ENCODE measurements at regions not wholly inside any gene's neighbourhood (a gene's known extent, or its start where the extent isn't known, plus 50 kb on each side); places are given as distances from the start of the nearest gene placed in this dataset.
"Not testable (repeated sequence)": the region's sequence is repeated elsewhere in the genome, so short reads cannot be mapped to it uniquely, and the experiment has no call there.

DNA sequence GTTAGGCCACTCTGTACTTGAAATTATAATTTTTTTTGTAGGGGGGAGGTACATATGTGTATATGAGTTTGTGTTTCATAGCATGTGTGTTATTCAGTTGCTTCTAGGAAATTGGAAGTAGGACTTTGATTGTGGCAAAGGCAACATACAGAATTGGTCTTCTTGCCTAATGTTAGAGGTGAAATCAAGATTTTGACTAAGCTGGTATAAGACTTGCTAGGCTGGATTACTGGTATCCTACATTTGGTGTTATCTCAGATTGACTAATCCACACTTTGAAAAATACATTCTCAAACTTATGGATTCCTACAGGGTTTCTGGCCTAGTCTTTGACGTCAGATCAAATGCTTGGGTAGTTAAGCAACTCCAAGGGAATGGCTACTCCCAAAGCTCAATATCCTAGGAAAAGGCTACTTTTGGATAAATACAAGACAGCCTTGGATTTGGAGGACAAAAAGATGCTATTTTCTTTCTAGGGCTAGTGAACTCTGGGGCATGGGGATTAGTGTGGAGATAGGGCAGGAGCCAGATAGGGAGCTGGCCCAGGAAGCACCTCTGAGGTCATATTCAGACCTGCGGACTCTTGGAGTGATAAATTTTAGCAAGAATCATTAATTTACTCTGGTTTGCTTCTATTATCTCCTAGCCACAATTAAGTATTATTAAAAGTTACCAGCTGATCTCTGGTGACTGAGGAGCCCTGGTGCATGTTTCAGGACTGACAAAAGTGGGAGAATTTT lies 144.0 kb upstream of the RPS23 start:
- no peak overlapping the region for H3K27ac ChIP-seq (ENCODE audit: low read depth in 2 of 2, low read length in 2 of 2)

DNA sequence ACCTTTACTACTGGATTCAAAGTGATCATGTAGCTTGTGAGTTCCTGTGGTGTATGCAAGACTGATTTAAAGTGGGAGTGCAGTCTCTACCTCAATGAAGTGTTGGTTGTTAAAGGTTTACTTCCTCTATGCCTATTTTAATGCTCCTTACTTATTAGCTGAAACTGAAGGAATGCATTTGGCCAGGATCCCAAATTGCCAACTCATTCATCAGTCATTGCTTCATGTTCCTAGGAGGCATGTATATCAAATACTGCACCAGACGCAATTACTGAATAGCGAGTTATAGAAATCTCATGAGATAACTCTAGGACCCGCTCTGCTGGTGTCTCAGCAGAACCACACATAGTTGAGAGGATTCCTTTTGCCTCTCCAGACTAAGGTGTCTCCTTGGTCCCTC lies 143.0 kb upstream of the RPS23 start:
- Histone ChIP-seq H3K4me3 (ENCODE audit: low read length in 2 of 2) (no peak overlapping the region), H3K9ac (ENCODE audit: low read depth in 1 of 2, low read length in 2 of 2) (no peak overlapping the region), H3K36me3 (ENCODE audit: control insufficient read depth in 2 of 2, insufficient read depth in 2 of 2, low read length in 2 of 2) (no peaks in the 10 kb centered on the region), H3K27ac (ENCODE audit: low read depth in 2 of 2, low read length in 2 of 2) (no peak overlapping the region), H3K9me3 (ENCODE audit: control insufficient read depth in 2 of 2, low read length in 2 of 2) (no peaks in the 10 kb centered on the region), H3K27me3 (ENCODE audit: control insufficient read depth in 2 of 2, insufficient read depth in 2 of 2, low read length in 2 of 2) (no peaks in the 10 kb centered on the region), H3K4me1 (ENCODE audit: control insufficient read depth in 2 of 2, insufficient read depth in 2 of 2, low read length in 2 of 2) (no peaks in the 10 kb centered on the region)

More for the DNA sequence above, 144.0 kb upstream of the RPS23 start:
- no peak overlapping the region for H3K9ac ChIP-seq (ENCODE audit: low read depth in 1 of 2, low read length in 2 of 2)
- no peaks in the 10 kb centered on the region for H3K27me3 ChIP-seq (ENCODE audit: control insufficient read depth in 2 of 2, insufficient read depth in 2 of 2, low read length in 2 of 2)
- H3K4me1 ChIP-seq (ENCODE audit: control insufficient read depth in 2 of 2, insufficient read depth in 2 of 2, low read length in 2 of 2): no peaks in the 10 kb centered on the region
- no peaks in the 10 kb centered on the region for H3K36me3 ChIP-seq (ENCODE audit: control insufficient read depth in 2 of 2, insufficient read depth in 2 of 2, low read length in 2 of 2)
- H3K4me3 ChIP-seq (ENCODE audit: low read length in 2 of 2): no peak overlapping the region
- H3K9me3 ChIP-seq (ENCODE audit: control insufficient read depth in 2 of 2, low read length in 2 of 2): no peaks in the 10 kb centered on the region

DNA sequence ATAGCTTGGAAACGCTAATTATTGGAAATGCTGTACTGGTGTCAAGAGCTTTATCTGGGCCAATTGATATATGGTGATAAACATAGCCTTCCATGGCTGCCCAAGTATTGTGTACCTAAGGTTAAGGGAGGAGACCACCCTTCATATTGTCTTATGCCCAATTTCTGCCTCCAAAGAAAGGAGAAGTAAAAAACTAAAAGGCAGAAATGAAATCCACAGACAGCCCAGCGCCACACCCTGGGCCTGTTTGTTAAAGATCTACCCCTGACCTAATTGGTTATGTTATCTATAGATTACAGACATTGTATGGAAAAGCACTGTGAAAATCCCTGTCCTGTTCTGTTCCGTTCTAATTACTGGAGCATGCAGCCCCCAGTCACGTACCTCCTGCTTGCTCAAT lies 142.4 kb upstream of the RPS23 start:
- not testable (repeated sequence) for H3K27me3 ChIP-seq (ENCODE audit: control insufficient read depth in 2 of 2, insufficient read depth in 2 of 2, low read length in 2 of 2); H3K36me3 ChIP-seq (ENCODE audit: control insufficient read depth in 2 of 2, insufficient read depth in 2 of 2, low read length in 2 of 2); H3K27ac ChIP-seq (ENCODE audit: low read depth in 2 of 2, low read length in 2 of 2); H3K9me3 ChIP-seq (ENCODE audit: control insufficient read depth in 2 of 2, low read length in 2 of 2); H3K9ac ChIP-seq (ENCODE audit: low read depth in 1 of 2, low read length in 2 of 2); H3K4me3 ChIP-seq (ENCODE audit: low read length in 2 of 2); H3K4me1 ChIP-seq (ENCODE audit: control insufficient read depth in 2 of 2, insufficient read depth in 2 of 2, low read length in 2 of 2)

DNA sequence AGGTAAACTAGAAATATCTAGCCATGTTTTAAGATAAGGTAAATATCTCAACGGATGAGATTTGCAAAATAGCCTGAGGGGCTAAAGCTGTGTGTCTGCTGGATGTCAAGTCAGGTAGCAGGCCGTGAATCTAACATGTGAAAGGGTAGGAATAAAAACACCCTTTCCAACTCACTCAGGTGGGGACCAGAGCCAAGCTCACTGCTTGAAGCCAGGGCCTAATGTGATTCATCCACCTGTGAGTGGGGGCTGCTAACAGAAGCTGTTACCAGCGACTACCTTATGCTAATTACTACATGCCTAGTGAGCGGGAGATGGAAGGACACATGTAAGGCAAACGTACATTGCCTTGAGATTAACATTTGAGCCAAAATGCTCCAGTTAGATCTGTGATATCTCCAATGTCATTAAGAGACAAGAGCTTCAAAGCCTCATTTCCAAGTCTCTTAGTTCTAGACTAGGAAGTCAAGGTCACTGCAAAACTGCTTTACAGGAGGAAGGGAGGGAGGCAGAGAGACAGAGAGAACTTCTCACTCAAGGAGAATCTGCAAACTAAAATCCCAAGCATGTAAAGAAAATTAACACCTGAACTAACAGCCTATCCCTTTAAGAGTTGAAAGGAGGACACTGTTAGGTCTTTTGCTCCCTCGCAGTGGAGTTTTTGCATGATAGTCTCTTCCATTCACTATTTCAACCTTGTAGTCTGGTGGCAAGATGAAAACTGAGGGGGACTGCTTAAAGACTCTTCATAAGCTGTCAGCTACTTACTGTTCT lies 141.6 kb upstream of the RPS23 start:
- no peaks in the 10 kb centered on the region for H3K27me3 ChIP-seq (ENCODE audit: control insufficient read depth in 2 of 2, insufficient read depth in 2 of 2, low read length in 2 of 2)
- no peaks in the 10 kb centered on the region for H3K36me3 ChIP-seq (ENCODE audit: control insufficient read depth in 2 of 2, insufficient read depth in 2 of 2, low read length in 2 of 2)
- no peaks in the 10 kb centered on the region for H3K9me3 ChIP-seq (ENCODE audit: control insufficient read depth in 2 of 2, low read length in 2 of 2)
- no peak overlapping the region for H3K9ac ChIP-seq (ENCODE audit: low read depth in 1 of 2, low read length in 2 of 2)
- no peaks in the 10 kb centered on the region for H3K4me1 ChIP-seq (ENCODE audit: control insufficient read depth in 2 of 2, insufficient read depth in 2 of 2, low read length in 2 of 2)
- no peak overlapping the region for H3K27ac ChIP-seq (ENCODE audit: low read depth in 2 of 2, low read length in 2 of 2)
- no peak overlapping the region for H3K4me3 ChIP-seq (ENCODE audit: low read length in 2 of 2)

DNA sequence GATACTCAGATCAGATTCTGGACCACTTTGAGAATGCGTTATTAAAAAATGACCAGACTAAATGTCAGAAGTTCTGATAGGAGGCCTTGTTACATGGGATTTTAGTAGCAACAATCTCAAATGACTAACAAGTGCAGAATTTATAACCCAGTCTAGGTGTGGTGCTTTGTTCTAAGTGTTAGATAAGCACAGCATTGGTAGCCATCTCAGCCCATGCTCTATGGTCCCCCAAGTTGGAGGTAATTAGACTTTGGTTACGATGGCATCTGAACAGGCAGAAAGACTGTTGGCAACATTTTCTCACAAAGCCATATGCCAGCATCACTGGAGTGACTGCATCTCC lies 140.4 kb upstream of the RPS23 start:
- H3K36me3 ChIP-seq (ENCODE audit: control insufficient read depth in 2 of 2, insufficient read depth in 2 of 2, low read length in 2 of 2): no peaks in the 10 kb centered on the region
- no peaks in the 10 kb centered on the region for H3K9me3 ChIP-seq (ENCODE audit: control insufficient read depth in 2 of 2, low read length in 2 of 2)
- H3K27me3 ChIP-seq (ENCODE audit: control insufficient read depth in 2 of 2, insufficient read depth in 2 of 2, low read length in 2 of 2): no peaks in the 10 kb centered on the region
- no peaks in the 10 kb centered on the region for H3K4me1 ChIP-seq (ENCODE audit: control insufficient read depth in 2 of 2, insufficient read depth in 2 of 2, low read length in 2 of 2)
- no peak overlapping the region for H3K27ac ChIP-seq (ENCODE audit: low read depth in 2 of 2, low read length in 2 of 2)
- H3K4me3 ChIP-seq (ENCODE audit: low read length in 2 of 2): no peak overlapping the region
- no peak overlapping the region for H3K9ac ChIP-seq (ENCODE audit: low read depth in 1 of 2, low read length in 2 of 2)

DNA sequence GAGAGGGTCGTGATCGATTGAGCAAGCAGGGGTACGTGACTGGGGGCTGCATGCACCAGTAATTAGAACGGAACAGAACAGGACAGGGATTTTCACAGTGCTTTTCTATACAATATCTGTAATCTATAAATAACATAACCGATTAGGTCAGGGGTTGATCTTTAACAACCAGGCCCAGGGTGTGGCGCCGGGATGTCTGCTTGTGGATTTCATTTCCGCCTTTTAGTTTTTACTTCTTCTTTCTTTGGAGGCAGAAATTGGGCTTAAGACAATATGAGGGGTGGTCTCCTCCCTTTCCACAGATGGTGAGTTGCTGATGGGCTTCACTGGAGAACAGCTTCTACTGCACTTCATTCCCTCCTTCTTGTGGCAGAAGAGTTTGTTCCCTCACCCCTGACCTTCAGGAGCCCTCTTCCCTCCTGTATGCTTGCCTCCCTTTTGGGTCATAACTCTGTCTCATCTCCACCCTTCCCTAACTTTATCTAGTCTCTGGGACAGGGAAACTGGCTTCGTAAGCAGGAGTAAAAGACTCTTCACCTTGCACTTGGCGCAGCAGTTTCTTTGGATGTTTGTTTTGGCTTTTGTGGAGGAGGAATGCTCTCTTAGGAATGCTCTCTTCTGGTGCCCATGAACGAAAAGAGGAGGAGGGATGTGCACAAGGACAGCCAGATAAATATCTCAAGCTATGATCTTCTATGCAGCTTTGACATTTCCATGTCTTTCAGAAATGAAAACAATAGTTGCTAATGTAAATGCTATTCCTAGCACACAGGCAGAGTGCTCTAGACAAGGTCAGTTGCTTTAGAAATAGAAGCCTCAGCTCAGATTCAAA lies 139.8 kb upstream of the RPS23 start:
- Histone ChIP-seq H3K27me3 (ENCODE audit: control insufficient read depth in 2 of 2, insufficient read depth in 2 of 2, low read length in 2 of 2) (no peaks in the 10 kb centered on the region), H3K27ac (ENCODE audit: low read depth in 2 of 2, low read length in 2 of 2) (no peak overlapping the region), H3K4me1 (ENCODE audit: control insufficient read depth in 2 of 2, insufficient read depth in 2 of 2, low read length in 2 of 2) (no peaks in the 10 kb centered on the region), H3K36me3 (ENCODE audit: control insufficient read depth in 2 of 2, insufficient read depth in 2 of 2, low read length in 2 of 2) (no peaks in the 10 kb centered on the region), H3K9ac (ENCODE audit: low read depth in 1 of 2, low read length in 2 of 2) (no peak overlapping the region), H3K4me3 (ENCODE audit: low read length in 2 of 2) (no peak overlapping the region), H3K9me3 (ENCODE audit: control insufficient read depth in 2 of 2, low read length in 2 of 2) (no peaks in the 10 kb centered on the region)

DNA sequence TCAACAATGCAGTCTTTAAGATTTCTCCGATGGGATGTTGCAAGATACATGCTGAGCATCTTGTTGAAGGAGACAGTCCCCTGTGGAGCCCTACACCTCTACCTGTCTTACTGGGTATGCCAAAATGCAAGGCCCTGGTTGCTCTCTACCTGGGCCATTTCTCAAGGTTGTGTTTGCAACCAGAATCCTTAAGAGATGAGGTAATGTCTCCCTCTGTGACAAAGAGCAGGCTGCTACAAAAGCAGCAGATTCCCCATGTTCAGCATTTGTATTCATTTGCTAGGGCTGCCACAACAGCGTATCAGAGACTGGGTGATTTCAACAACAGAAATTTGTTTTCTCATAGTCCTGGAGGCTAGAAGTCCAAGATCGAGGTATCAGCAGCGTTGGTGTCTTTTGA lies 138.4 kb upstream of the RPS23 start:
- Histone ChIP-seq H3K9ac (ENCODE audit: low read depth in 1 of 2, low read length in 2 of 2) (no peak overlapping the region), H3K4me3 (ENCODE audit: low read length in 2 of 2) (no peak overlapping the region), H3K27ac (ENCODE audit: low read depth in 2 of 2, low read length in 2 of 2) (no peak overlapping the region), H3K9me3 (ENCODE audit: control insufficient read depth in 2 of 2, low read length in 2 of 2) (no peaks in the 10 kb centered on the region), H3K27me3 (ENCODE audit: control insufficient read depth in 2 of 2, insufficient read depth in 2 of 2, low read length in 2 of 2) (no peaks in the 10 kb centered on the region), H3K36me3 (ENCODE audit: control insufficient read depth in 2 of 2, insufficient read depth in 2 of 2, low read length in 2 of 2) (no peaks in the 10 kb centered on the region), H3K4me1 (ENCODE audit: control insufficient read depth in 2 of 2, insufficient read depth in 2 of 2, low read length in 2 of 2) (no peaks in the 10 kb centered on the region)

DNA sequence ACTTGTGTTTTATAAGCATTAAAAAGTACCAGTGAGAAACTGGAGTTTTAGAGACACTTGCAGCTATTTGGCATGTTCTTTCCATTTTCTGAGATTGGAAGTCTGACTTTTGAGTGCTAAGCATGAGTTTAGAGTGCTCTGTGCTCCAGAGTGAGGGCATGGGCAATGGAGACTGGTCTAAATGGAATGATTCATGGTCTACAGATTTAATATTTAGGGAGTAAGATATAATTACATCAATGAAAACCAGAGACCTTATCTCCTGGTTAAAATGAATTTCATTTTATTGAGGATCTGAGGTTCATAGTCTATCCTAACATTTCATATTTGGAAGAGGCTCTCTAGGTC lies 135.9 kb upstream of the RPS23 start:
- H3K4me1 ChIP-seq (ENCODE audit: control insufficient read depth in 2 of 2, insufficient read depth in 2 of 2, low read length in 2 of 2): no peaks in the 10 kb centered on the region
- no peak overlapping the region for H3K9ac ChIP-seq (ENCODE audit: low read depth in 1 of 2, low read length in 2 of 2)
- no peaks in the 10 kb centered on the region for H3K36me3 ChIP-seq (ENCODE audit: control insufficient read depth in 2 of 2, insufficient read depth in 2 of 2, low read length in 2 of 2)
- H3K4me3 ChIP-seq (ENCODE audit: low read length in 2 of 2): no peak overlapping the region
- H3K9me3 ChIP-seq (ENCODE audit: control insufficient read depth in 2 of 2, low read length in 2 of 2): no peaks in the 10 kb centered on the region
- H3K27me3 ChIP-seq (ENCODE audit: control insufficient read depth in 2 of 2, insufficient read depth in 2 of 2, low read length in 2 of 2): no peaks in the 10 kb centered on the region
- H3K27ac ChIP-seq (ENCODE audit: low read depth in 2 of 2, low read length in 2 of 2): no peak overlapping the region

DNA sequence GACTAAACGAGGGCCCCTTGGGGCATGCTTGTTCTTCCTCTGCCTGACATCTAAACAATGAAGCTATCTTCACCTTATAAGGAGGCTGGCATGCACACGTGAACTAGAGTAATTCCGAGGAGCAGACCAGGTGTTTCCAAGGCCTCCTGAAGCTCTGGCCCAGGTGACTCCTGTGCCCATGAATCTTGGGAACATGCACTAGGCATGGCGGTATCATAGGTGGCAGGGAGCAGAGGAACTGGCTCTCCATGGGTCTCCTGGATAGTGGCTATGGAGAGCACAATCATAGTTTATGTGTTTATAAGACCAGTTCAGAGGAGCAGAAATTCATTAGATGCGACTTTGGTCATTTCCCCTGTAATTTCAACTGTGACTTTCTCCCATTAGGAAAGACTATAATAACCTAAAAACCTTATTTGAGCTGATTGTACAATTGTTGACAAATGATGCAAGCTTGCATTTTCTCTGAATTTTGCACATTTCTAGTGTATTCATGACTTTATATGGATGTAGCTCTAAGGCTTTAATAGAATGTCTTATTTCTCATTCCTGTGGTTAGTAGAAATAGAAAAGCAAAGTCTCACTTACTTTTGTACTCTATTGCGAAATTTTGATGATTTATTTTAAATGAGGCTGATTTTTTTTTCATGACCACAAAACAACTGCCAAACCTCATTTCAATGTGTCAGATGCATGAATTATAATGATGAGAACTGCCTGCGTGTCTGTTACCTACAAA lies 135.3 kb upstream of the RPS23 start:
- Histone ChIP-seq H3K27me3 (ENCODE audit: control insufficient read depth in 2 of 2, insufficient read depth in 2 of 2, low read length in 2 of 2) (no peaks in the 10 kb centered on the region), H3K27ac (ENCODE audit: low read depth in 2 of 2, low read length in 2 of 2) (no peak overlapping the region), H3K9ac (ENCODE audit: low read depth in 1 of 2, low read length in 2 of 2) (no peak overlapping the region), H3K9me3 (ENCODE audit: control insufficient read depth in 2 of 2, low read length in 2 of 2) (no peaks in the 10 kb centered on the region), H3K4me3 (ENCODE audit: low read length in 2 of 2) (no peak overlapping the region), H3K36me3 (ENCODE audit: control insufficient read depth in 2 of 2, insufficient read depth in 2 of 2, low read length in 2 of 2) (no peaks in the 10 kb centered on the region), H3K4me1 (ENCODE audit: control insufficient read depth in 2 of 2, insufficient read depth in 2 of 2, low read length in 2 of 2) (no peaks in the 10 kb centered on the region)

DNA sequence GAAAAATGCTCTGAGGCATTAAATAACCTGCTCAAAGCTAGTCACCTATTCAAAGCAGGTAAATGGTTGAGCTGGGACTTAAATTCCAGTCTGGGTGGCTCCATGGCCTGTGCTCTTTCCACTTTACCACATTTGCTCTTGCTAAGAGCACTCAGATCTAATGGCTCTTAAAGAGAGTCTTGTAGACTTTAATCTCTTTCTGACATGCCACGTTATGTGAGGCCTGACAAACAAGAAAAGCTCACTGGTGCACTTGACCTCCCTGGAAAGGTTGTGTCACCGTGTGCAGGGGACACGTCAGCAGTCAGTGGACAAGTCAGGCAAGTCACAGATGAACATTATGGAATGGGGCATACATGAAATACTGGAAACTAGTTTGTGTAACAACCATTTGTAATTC lies 129.9 kb upstream of the RPS23 start:
- H3K4me3 ChIP-seq (ENCODE audit: low read length in 2 of 2): no peak overlapping the region
- peaks cover 3 to 6% of the 10 kb centered on the region in 2 donors for H3K9me3 ChIP-seq (ENCODE audit: control insufficient read depth in 2 of 2, low read length in 2 of 2)
- H3K27ac ChIP-seq (ENCODE audit: low read depth in 2 of 2, low read length in 2 of 2): no peak overlapping the region
- no peak overlapping the region for H3K9ac ChIP-seq (ENCODE audit: low read depth in 1 of 2, low read length in 2 of 2)
- no peaks in the 10 kb centered on the region for H3K4me1 ChIP-seq (ENCODE audit: control insufficient read depth in 2 of 2, insufficient read depth in 2 of 2, low read length in 2 of 2)
- H3K36me3 ChIP-seq (ENCODE audit: control insufficient read depth in 2 of 2, insufficient read depth in 2 of 2, low read length in 2 of 2): no peaks in the 10 kb centered on the region
- no peaks in the 10 kb centered on the region for H3K27me3 ChIP-seq (ENCODE audit: control insufficient read depth in 2 of 2, insufficient read depth in 2 of 2, low read length in 2 of 2)
